Endothelial cell of umbilical vein (primary cell): ENCODE measurements at regions not wholly inside any gene's neighbourhood (a gene's known extent, or its start where the extent isn't known, plus 50 kb on each side); places are given as distances from the start of the nearest gene placed in this dataset.

Source experiments
- CTCF ChIP-seq, 2 donors: IDR thresholded peaks; 1 replicate in 1 of 2; 2 replicates in 1 of 2; pipeline ENCODE4 v1.5.1; 2011; ENCODE audit warnings: low read length in 2 of 2, mild to moderate bottlenecking in 2 of 2, moderate library complexity in 2 of 2, control low read depth in 1 of 2, inconsistent platforms in 1 of 2, low read depth in 1 of 2; ENCODE audit not compliant: insufficient read depth in 1 of 2; ENCODE audit errors: extremely low read depth in 1 of 2
- EZH2 ChIP-seq: IDR thresholded peaks from 2 replicates; pipeline ENCODE4 v1.6.1; 2012; ENCODE audit warnings: borderline replicate concordance, low read depth, mild to moderate bottlenecking, moderate library complexity, low read length, inconsistent platforms; ENCODE audit not compliant: severe bottlenecking
- FOS ChIP-seq: IDR thresholded peaks from 2 replicates; pipeline ENCODE4 v1.6.1; 2011; ENCODE audit warnings: mild to moderate bottlenecking, low read length, moderate library complexity, borderline replicate concordance; ENCODE audit not compliant: insufficient read depth
- JUN ChIP-seq: IDR thresholded peaks from 2 replicates; pipeline ENCODE4 v1.6.1; 2011; ENCODE audit warnings: borderline replicate concordance, low read depth; ENCODE audit not compliant: insufficient read length, insufficient read depth
- MAX ChIP-seq: IDR thresholded peaks from 2 replicates; pipeline ENCODE4 v1.6.1; 2011; ENCODE audit not compliant: insufficient read depth, insufficient read length
- MYC ChIP-seq: IDR thresholded peaks from one replicate; pipeline ENCODE4 v1.6.1; 2011; ENCODE audit warnings: mild to moderate bottlenecking, low read depth, low read length
- POLR2A ChIP-seq: IDR thresholded peaks from 2 replicates; pipeline ENCODE4 v1.6.1; 2012; ENCODE audit warnings: low read depth, mild to moderate bottlenecking, control low read depth, low read length
- POLR2AphosphoS5 ChIP-seq: IDR thresholded peaks from 2 replicates; pipeline ENCODE4 v1.6.1; 2012; ENCODE audit warnings: low read depth, mild to moderate bottlenecking, control low read depth, low read length, moderate library complexity; ENCODE audit not compliant: insufficient read depth

- TF ChIP-seq CTCF (IDR thresholded peaks at IDR 0.05; ENCODE audit: extremely low read depth in 1 of 2, insufficient read depth in 1 of 2, low read depth in 1 of 2, low read length in 2 of 2), result no peak
- TF ChIP-seq POLR2A, result no peak
- no peak for TF ChIP-seq MYC
- no peak for TF ChIP-seq EZH2
- no peak for TF ChIP-seq MAX
- TF ChIP-seq POLR2AphosphoS5, result no peak
- TF ChIP-seq FOS, result no peak
- no peak for TF ChIP-seq JUN
These were observed 153.1 kb upstream of the THUMPD2 start for GRCh38 chr2:39932198-39932597.
